ENCODE measurements at regions not wholly inside any gene's neighbourhood (a gene's known extent, or its start where the extent isn't known, plus 50 kb on each side); places are given as distances from the start of the nearest gene placed in this dataset.

- TF ChIP-seq EZH2 (IDR thresholded peaks at IDR 0.05) (no peak), CTCF (IDR thresholded peaks at IDR 0.05) (peak; percentile 40)
Measured at GRCh38 chr19:22545751-22546150, 88.4 kb upstream of the ZNF492 start.

All from neural progenitor cell (in vitro differentiated cells).